SIG-M5 treated with dmso at 0.1 percent for 504 hours (cell line): ENCODE measurements at regions not wholly inside any gene's neighbourhood (a gene's known extent, or its start where the extent isn't known, plus 50 kb on each side); places are given as distances from the start of the nearest gene placed in this dataset.
A peak's percentile ranks its signal among the peaks of the same experiment; 100 is the strongest.
"Not testable (repeated sequence)": the region's sequence is repeated elsewhere in the genome, so short reads cannot be mapped to it uniquely, and the experiment has no call there.

Source experiments
- DNase-seq: peaks from one replicate; lab custom pipeline; 2025; ENCODE audit not compliant: unreplicated experiment; lab: John Stamatoyannopoulos, UW

DNA sequence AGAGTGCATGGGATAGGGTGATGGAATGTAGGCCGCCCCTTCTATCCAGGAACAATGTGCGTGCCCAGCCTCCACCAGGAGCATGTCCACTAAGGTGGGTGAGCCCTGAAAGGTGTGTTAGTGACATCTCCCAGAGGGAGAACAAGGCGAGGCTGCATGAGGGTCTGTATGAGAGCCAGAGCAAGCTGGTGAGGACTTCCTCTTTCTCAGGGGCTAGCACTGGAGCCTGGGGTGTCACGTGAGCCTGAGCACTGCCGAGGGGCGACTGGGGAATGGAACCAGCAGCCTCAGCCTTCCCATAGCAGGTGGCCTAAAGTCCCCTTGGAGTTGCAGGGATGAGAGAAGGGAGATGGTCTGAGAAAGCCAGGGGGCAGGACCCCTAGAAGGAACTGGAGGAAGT, 156.3 kb upstream of the COBL start:
- no peak for DNase-seq

DNA sequence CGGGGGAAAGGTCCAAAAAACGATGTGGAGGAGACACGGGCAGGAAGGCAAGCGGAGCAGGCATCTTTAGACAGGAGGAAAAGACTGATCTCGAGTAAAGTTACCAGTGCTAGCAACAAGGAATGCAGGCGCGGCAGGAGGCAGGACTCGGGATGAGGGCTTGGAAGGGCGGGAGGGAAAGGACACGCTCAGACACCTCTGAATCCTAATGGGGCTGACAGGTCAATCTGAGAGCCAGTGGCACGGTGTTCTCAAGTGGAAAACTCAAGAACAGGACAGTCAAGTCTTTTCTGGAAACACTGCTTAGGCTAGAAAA, 155.3 kb upstream of the COBL start:
- DNase-seq: no peak

DNA sequence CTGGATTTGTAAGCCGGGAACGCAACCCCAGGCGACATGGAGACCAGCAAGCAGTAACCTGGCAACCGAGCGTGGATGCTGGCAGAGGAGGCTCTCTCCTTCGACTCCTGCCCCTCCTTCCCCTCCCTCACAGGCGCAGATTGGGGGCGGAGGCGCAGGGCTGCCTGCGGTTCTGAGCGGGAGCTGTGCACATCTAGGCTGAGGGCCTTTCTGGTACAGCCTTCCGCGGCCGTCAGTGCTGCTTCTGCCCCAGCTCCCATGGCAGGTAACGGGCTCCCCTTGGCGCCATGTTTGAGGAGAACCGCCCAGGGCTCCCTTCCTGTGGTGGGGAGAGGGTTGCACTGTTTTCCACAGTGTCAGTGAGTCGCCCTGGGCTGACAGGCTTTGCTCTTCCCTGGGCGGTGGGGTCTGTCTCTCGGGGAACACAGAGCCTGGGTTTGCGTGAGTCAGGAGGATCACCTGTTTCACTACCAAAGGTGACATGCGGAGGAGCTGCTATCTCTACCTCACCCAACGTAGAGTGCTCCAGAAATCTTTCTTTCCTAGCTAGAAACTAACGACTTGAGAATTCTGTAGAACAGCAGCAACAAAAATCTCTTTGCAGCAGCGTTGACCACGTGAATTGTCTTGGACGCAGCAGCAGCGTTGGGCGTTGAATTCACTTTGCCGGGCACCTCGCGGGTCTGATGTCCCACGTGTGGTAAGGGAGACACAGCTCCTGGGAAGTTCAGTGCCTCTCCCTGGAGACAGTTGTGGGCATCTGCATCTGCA, 154.8 kb upstream of the COBL start:
- no peak for DNase-seq

DNA sequence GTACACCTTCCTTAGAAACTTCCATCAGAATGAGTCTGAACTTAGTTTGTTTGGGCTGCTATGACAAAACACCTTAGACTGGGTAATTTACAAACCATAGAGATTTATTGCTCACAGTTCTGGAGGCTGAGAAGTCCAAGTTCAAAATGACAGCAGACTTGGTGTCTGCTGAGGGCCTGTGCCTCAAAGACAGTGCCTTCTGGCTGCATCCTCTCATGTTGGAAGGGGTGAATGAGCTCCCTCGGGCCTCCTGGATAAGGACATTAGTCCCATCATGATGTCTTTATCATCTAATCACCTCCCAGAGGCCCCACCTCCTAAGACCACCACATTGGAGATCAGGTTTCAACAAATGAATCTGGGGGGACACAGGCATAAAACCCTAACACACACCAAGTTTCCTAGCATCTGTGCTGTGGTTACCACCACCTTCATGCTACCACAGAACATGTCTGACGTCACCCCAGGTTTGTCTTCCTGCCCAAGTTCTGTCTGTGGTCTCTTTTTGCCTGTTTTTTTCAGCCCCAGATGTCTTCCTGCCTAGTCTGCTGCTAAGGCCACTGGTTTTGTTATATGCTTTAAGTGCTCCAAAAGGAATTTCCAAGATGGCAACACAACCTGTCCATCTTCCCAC, 150.9 kb upstream of the COBL start:
- DNase-seq: no peak

DNA sequence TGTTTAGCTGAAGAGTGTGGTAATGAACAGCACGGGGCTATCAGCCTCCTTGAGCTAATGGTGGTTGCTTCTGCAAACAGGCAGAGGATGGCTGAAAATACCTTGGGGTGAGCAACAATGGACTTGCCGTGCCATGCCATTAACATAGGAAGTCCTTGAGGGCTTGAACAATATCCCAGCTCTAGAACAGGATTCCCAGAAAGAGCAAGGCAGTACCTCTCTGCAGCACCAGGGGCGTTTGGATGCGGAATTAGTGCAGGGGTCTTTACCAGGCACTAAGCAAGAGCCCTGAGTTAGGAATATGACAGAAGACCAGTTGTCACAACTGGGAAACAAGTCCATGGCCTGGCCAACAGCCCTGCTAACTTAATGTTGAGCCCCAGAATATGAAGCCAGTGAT, 143.2 kb upstream of the COBL start:
- DNase-seq: no peak

DNA sequence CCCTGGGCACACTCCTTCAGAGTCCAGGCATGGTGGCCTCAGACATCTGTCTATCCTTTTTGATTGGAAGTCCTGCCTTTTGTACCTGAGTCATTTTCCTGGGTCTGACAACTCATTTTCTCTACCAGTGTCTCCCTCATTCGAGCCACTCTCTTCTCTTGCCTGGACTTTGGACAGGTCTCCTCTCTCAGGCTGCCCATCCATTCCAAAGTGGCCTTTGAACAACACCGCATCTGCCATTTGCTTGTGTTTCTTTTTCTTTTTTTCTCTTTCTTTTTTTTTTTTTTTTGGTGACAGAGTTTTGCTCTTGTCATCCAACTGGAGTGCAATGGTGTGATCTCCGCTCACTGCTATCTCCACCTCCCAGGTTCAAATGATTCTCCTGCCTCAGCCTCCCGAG, 142.1 kb upstream of the COBL start:
- DNase-seq: no peak

DNA sequence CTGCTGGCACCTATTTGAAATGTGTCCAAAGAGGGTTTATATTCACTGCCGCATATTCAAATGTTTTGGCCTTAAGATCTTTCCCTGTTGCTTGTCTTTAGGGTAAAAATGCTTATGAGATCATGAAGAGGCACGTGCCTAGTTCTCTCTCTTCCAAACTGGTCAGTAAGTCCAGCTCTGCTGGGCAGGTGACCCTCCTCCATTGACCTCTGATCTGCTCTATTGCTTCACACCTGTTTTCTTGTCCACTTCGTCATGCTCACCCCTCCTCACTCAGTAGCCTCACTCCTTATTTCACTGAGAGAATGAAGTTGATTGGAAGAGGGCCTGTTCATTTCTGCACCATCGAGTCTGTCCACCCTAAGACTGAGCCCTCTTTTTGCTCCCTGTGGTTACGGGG, 140.5 kb upstream of the COBL start:
- no peak for DNase-seq

DNA sequence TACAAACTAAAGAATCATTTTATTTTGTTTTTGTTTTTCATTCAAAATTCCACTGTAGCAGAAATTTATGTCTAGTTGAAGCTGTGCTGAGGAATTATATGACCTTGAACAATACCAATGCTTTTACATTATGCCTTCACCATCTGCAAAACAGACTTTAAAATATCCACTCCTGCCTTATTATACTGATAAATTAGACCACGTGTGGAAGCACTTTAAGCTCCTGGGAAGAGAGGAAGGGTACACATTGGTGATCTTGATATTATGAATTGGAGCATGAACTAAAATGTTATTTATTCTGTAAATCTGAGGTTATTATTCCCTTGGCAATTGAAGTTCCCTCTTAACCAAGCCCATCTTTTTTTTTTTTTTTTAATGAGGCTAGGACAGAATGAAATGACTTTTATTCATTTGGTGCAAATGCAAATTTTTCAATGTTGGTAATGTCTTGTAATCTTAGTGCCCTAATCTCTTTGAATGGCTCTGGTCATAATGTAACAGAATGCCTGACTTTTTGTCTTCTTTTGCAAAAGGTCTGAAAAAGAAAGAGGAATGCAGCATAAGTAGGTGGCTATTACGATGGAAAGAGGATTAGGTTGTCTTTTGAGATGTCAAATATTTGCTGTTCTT, 139.9 kb upstream of the COBL start:
- DNase-seq: no peak

DNA sequence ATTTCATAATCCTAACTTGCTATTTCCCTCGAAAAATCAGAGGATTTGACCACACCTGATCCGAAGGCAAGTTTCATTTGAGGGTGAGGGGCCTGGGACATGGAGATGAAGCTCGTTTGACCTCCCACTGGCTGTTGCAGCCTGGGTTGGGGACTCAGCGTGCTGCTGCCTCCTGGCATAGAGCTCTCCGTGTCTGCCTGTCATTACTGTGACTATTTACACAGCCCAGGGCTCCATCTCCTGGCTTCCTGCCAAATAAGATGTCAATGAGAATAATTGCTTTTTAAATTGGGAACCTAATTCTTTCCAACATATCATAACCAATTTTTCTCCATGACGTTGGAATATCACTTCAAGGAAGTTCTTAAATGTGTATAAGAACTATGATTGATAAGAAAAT, 139.3 kb upstream of the COBL start:
- no peak for DNase-seq

DNA sequence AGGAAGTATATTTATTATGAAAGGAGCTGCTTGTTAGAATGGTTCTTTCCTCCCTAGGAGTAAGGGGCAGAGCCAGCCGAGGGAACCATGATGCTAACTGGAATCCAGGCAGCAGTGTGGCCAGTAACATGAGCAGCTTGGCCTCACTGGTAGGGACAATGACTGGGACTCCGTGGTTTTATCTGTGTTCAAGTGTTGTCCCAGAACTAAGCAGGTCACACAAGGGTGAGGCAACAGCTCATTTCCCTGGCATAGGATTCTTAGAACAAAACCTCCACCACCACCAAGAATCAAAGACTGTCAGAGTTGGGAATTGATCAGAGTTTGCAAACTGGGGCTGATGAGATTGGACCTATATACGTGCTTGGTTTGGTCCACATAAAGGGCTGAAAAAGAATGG, 138.9 kb upstream of the COBL start:
- no peak for DNase-seq

DNA sequence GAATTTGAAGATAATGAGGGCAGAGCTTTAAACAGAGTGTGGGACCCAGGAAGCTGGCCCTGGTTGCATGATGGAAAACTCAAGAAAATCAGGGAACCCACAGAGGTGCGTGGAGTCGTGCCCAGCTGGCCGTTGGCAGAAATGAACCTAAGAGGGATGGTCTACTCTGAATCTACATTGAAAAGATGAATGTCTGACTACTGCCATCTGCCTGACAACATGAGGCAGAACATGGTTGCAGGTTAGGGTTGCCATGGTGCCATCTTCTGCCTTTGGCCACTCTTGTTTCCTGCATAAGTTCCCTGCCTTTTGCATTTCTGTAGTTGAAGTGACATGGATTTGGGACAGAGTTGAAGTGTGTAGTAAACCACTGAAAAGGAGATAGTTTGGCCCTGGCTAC, 138.5 kb upstream of the COBL start:
- DNase-seq: no peak

DNA sequence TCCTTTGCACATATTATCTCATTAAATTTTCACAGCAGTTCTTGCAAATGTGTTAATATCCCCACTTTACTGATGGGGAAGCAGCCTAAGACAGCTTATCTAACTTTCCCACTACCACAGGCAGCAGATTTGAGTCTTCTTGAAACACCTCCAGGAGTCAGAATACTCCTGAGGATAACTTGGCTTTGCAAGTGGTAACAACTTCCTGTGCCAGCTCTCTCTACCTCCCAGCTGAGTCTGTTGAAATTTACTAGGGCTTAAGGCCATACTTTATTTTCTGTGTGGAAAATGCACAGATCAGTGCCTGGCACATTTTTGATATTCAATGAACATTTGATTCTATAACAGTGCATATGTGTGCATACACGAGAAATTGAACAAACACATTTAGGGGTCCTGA, 136.1 kb upstream of the COBL start:
- DNase-seq: no peak

DNA sequence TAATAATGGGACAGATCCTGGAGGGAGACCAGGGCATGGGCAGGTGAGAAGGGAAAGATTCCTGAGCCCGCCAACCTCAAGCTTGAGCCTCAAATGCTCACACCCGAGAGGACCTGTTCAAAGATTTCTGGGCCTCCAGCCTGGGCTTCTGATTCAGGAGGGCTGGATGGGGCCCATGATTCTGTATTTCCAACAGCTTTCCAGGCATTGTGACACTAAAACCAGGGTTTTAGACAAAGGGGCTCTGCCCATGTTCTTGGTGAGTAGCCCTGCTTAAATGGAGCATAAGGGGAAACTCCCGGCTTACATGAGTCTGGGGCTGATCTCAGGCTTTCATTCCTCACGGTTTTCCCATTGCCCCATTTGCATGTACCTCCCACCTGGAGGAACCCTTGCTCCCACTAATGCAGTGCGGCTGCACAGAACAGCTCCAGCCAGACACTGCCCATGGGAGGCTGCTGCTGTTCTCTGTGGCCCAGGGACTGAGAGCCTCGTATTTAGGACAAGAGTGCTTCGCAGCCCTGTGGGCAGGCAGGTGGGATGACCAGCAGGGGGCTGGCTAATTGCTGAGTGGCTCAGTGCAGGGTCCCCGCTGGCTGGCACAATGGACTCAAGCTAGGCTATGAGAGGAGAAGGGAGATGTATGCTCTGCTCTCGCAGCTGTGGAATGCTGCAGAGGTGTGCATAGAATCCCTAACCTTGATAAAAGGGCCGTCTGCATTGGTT, 135.3 kb upstream of the COBL start:
- no peak for DNase-seq

DNA sequence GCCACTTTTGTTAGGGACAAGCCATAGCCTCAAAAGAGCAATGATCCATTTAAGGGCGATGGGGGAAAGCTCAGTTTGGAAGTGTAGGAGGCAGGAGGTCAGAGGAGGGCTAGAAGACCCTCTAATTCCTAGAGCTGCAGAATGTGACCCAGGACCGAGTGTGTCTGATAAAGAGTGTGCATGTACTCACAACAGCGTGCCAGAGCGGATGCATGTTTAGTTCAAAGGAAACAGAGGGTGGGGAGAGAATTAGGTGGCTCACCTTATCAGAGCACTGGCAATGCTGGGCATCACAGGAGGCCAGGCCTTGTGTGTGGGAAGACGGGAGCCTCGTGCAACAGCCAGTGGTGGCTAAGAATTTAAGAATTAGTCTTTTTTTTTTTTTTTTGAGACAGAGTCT, 133.9 kb upstream of the COBL start:
- DNase-seq: no peak

DNA sequence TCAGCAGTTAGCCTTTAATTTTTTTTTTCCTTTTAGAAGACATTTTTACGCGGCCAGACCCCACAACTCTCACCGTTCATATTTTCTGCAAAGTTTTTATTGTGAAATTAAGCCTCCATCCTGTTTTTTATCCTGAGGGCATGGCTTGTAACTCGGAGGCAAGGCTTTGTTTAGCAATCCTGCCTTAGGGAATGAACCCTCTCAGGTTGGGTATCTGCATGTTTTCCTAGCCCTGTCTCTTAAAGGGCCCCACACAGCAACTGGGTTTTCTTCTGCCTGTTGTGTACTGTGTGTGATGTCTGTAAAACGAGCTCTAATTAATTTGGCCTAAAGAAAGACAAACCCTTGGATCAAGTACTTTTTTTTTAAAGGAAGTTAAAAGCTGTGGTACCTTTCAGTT, 130.2 kb upstream of the COBL start:
- DNase-seq: no peak

DNA sequence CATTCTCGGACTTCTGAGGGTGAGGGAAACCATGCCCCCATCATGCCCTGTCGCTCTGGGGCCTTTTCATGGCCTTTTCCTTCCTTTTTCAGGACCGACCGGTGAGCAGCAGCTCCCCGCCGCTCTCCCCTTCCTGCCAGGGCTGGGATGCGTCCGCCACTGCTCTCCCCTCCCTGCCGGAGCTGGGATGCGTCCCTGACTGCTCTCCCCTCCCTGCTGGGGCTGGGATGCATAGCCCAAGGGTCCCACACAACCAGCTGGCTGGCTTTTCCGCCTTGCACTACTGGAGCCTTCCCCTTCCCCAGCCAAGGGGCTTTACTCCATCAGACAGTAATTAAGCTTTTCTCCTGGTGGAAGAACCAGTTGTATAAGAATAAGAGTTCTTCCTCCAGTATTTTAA, 129.7 kb upstream of the COBL start:
- no peak for DNase-seq

DNA sequence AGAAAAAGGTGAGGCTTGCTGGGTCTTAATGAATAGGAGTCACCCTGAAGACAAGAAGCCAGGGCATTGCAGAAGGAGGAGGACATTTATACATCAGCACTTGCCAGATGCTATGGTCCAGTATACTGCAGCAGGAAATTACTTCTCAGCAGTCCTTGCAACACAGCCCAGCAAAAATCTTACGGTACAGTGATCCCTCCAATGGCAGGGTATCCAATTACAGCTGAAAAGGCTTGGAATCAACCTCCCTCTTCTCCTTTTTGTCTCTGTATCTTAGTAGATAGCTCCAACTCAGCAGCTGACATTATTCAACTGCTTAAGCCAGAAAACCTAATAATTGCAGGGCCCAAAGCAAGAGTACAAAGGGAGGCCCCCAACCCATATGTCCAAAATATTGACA, 128.3 kb upstream of the COBL start:
- no peak for DNase-seq

DNA sequence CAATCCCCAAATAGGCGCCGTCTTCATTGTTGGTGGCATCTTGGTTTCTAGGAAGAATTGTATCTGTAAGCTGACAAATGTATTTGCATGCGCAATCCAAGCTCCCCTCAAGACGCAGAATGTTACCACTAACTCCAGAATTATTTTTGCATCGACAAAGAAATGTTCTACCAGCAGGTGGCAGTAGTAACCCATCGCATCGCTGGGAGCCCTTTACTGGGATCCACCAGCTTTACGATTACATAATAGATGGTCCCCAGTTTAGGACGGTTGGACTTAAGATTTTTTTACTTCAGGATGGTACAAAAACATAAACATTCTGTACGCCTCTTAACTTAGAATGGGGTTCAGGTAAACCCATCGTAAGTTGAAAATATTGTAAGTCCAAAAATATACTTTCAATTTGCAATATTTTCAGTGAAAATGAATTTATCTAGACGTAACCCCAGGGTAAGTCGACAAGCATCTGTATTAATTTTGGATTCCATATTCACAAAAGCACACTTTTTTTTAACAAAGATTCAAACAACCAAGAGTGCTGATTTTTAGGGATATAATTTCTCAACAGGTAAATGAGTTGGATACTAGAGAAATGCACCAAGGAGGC, 114.0 kb upstream of the COBL start:
- DNase-seq: peak; percentile 42

DNA sequence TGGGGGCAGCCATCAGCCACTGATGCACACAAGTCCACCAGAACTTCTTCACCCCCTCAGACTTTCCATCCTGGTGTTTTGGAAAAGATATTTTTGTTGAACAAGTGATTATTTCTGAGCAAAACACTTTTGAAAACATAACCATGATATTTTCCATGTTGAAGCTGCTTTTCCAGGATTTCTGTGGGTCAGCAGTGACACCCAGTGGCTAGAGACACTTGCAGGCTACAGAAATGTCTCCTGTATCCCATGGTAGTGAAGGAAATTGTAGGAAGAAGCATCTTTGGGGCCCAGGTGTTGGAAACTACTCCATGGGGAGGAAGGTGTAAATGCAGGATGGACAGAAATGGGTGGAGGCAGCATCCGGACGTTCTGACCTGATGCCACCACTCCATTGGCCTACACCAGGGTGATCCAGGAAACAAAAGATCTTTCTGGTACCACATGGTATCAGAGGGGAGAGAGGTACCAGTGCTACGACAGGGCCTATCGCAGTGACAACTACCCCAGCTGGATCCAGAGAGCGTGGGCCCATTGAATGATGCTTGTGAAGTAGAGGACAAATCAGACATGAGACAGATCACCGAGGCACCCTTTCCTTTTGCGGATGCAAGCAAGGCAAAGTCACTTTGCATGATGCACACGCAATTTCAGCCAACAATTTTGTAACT, 111.7 kb upstream of the COBL start:
- peak; percentile 0 for DNase-seq

DNA sequence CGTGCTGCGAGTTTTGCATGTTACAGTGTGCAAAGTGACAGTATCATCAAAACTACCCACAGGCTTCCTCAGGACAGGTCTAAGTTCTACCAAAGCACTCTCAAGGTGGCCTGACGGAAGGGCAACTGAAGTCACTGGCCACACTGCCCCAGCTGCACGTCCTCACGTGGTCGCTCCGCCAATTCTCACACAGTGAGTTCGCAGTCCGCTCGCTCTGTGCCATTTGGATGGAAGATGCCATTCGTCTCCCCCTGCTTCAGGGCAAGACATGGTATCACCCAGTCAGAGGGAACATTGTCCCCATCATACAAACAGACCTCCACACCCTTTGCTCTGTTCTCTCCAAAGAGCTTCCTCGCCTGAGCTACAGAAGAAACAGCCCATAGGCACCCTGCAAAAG, 109.6 kb upstream of the COBL start:
- no peak for DNase-seq

DNA sequence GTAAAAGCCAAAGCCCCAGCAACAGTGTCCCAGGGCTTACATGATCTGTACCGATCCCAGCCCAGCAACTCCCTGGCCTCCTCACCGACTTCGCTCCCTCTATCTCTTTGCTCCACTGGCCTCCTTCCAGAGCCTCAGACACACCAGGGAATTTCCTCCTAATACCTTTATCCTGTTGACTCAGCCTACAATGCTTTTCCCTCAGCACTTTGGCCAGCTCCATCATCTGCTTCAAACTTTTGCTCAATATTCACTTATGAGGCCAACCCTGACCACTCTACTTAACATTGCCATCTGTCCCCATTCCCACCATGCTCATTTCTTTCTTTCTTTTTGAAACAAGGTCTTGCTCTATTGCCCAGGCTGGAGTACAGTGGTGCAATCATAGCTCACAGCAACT, 93.3 kb upstream of the COBL start:
- DNase-seq: not testable (repeated sequence)
